HUES64 (cell line): ENCODE measurements at regions not wholly inside any gene's neighbourhood (a gene's known extent, or its start where the extent isn't known, plus 50 kb on each side); places are given as distances from the start of the nearest gene placed in this dataset.

Experiments
- H3K27ac ChIP-seq: 2 replicates; pipeline ENCODE4 v1.7.0; 2013; ENCODE audit warnings: low read depth, low read length, inconsistent platforms
- H3K27me3 ChIP-seq: 2 replicates; pipeline ENCODE4 v1.6.1; 2013; ENCODE audit warnings: mild to moderate bottlenecking, low read length; ENCODE audit not compliant: insufficient read depth
- H3K36me3 ChIP-seq: 2 replicates; pipeline ENCODE4 v1.6.1; 2013; ENCODE audit warnings: mild to moderate bottlenecking, low read length; ENCODE audit not compliant: insufficient read depth
- H3K4me1 ChIP-seq: 2 replicates; pipeline ENCODE4 v1.6.1; 2013; ENCODE audit warnings: mild to moderate bottlenecking, low read length, moderate library complexity; ENCODE audit not compliant: insufficient read depth
- H3K4me3 ChIP-seq: 2 replicates; pipeline ENCODE4 v1.5.1; 2013; ENCODE audit warnings: mild to moderate bottlenecking, low read length, moderate library complexity
- H3K9ac ChIP-seq: 2 replicates; pipeline ENCODE4 v1.6.1; 2013; ENCODE audit warnings: mild to moderate bottlenecking, low read depth, low read length
- H3K9me3 ChIP-seq: 2 replicates; pipeline ENCODE4 v1.6.1; 2013; ENCODE audit warnings: low read depth, low read length; ENCODE audit not compliant: insufficient read depth
- WGBS: fragments of 150-250, 120-280 bp; methylation state at CpG from one replicate; pipeline ENCODE4 v1.1.7; 2013; ENCODE audit warnings: missing lambda C conversion rate; 5-methylcytosine and 5-hydroxymethylcytosine counted together

- Histone ChIP-seq H3K36me3 (no peaks in the 10 kb centered on the region), H3K9ac (no peak overlapping the region), H3K27ac (no peak overlapping the region), H3K9me3 (no peaks in the 10 kb centered on the region), H3K4me1 (no peaks in the 10 kb centered on the region), H3K4me3 (no peak overlapping the region), H3K27me3 (no peaks in the 10 kb centered on the region)
- WGBS: 91% methylated on average over 6 of the region's 6 CpGs
Measured at GRCh38 chr4:152021788-152022438, 261.1 kb upstream of the GATB start.

GRCh38 chr4:152020073-152020472 lies 259.3 kb upstream of the GATB start:
- H3K4me1 ChIP-seq: no peaks in the 10 kb centered on the region
- no peaks in the 10 kb centered on the region for H3K36me3 ChIP-seq
- H3K9me3 ChIP-seq: no peaks in the 10 kb centered on the region
- H3K9ac ChIP-seq: no peak overlapping the region
- no peak overlapping the region for H3K4me3 ChIP-seq
- H3K27ac ChIP-seq: no peak overlapping the region
- WGBS: 96% methylated on average over 5 of the region's 5 CpGs
- H3K27me3 ChIP-seq: no peaks in the 10 kb centered on the region

GRCh38 chr4:152016303-152016620 lies 255.5 kb upstream of the GATB start:
- Histone ChIP-seq H3K4me3 (no peak overlapping the region), H3K27ac (no peak overlapping the region), H3K4me1 (no peaks in the 10 kb centered on the region), H3K9ac (no peak overlapping the region), H3K9me3 (0 out of 2 replicates have a peak, but pooled peaks cover 7% of the 10 kb centered on the region), H3K36me3 (no peaks in the 10 kb centered on the region), H3K27me3 (no peaks in the 10 kb centered on the region)
- WGBS: 91% methylated on average over 5 of the region's 5 CpGs

- no peak overlapping the region for H3K27ac ChIP-seq
- no peaks in the 10 kb centered on the region for H3K36me3 ChIP-seq
- no peak overlapping the region for H3K9ac ChIP-seq
- no peak overlapping the region for H3K4me3 ChIP-seq
- WGBS: 90% methylated on average over 11 of the region's 11 CpGs
- 0 out of 2 replicates have a peak, but pooled peaks cover 3% of the 10 kb centered on the region for H3K4me1 ChIP-seq
- no peaks in the 10 kb centered on the region for H3K27me3 ChIP-seq
- H3K9me3 ChIP-seq: 0 out of 2 replicates have a peak, but pooled peaks cover 7% of the 10 kb centered on the region
Measured at GRCh38 chr4:152015597-152016302, 254.9 kb upstream of the GATB start.

- no peak overlapping the region for H3K9ac ChIP-seq
- no peak overlapping the region for H3K4me3 ChIP-seq
- H3K27me3 ChIP-seq: no peaks in the 10 kb centered on the region
- 82% methylated on average over 3 of the region's 3 CpGs for WGBS
- no peak overlapping the region for H3K27ac ChIP-seq
- peaks cover 17% of the 10 kb centered on the region for H3K4me1 ChIP-seq
- 0 out of 2 replicates have a peak, but pooled peaks cover 7% of the 10 kb centered on the region for H3K9me3 ChIP-seq
- H3K36me3 ChIP-seq: no peaks in the 10 kb centered on the region
Measured at GRCh38 chr4:152014280-152014679, 253.5 kb upstream of the GATB start.

- Histone ChIP-seq H3K4me3 (no peak overlapping the region), H3K9me3 (0 out of 2 replicates have a peak, but pooled peaks cover 7% of the 10 kb centered on the region), H3K27me3 (no peaks in the 10 kb centered on the region), H3K27ac (no peak overlapping the region), H3K4me1 (peaks cover 34% of the 10 kb centered on the region), H3K36me3 (no peaks in the 10 kb centered on the region), H3K9ac (no peak overlapping the region)
- 95% methylated on average over 7 of the region's 7 CpGs for WGBS
Measured at GRCh38 chr4:152011469-152011868, 250.7 kb upstream of the GATB start.

GRCh38 chr4:152010710-152011079 lies 249.9 kb upstream of the GATB start:
- H3K27ac ChIP-seq: no peak overlapping the region
- peaks cover 34% of the 10 kb centered on the region for H3K4me1 ChIP-seq
- 0 out of 2 replicates have a peak, but pooled peaks cover 7% of the 10 kb centered on the region for H3K9me3 ChIP-seq
- WGBS: 87% methylated on average over 1 of the region's 2 CpGs
- H3K36me3 ChIP-seq: no peaks in the 10 kb centered on the region
- H3K4me3 ChIP-seq: no peak overlapping the region
- no peak overlapping the region for H3K9ac ChIP-seq
- H3K27me3 ChIP-seq: no peaks in the 10 kb centered on the region

GRCh38 chr4:152009983-152010709 lies 249.3 kb upstream of the GATB start:
- WGBS: 63% methylated on average over 7 of the region's 8 CpGs
- no peaks in the 10 kb centered on the region for H3K36me3 ChIP-seq
- 0 out of 2 replicates have a peak, but pooled peaks cover 7% of the 10 kb centered on the region for H3K9me3 ChIP-seq
- no peaks in the 10 kb centered on the region for H3K27me3 ChIP-seq
- no peak overlapping the region for H3K4me3 ChIP-seq
- no peak overlapping the region for H3K9ac ChIP-seq
- peaks cover 34% of the 10 kb centered on the region for H3K4me1 ChIP-seq
- no peak overlapping the region for H3K27ac ChIP-seq

- Histone ChIP-seq H3K4me3 (no peak overlapping the region), H3K9me3 (0 out of 2 replicates have a peak, but pooled peaks cover 7% of the 10 kb centered on the region), H3K27me3 (no peaks in the 10 kb centered on the region), H3K36me3 (no peaks in the 10 kb centered on the region), H3K9ac (no peak overlapping the region), H3K27ac (no peak overlapping the region), H3K4me1 (peaks cover 34% of the 10 kb centered on the region)
- WGBS: 75% methylated on average over 6 of the region's 6 CpGs
Measured at GRCh38 chr4:152009031-152009670, 248.3 kb upstream of the GATB start.

GRCh38 chr4:152007111-152007510 lies 246.3 kb upstream of the GATB start:
- 75% methylated on average over 2 of the region's 3 CpGs for WGBS
- no peak overlapping the region for H3K9ac ChIP-seq
- no peaks in the 10 kb centered on the region for H3K27me3 ChIP-seq
- peaks cover 34% of the 10 kb centered on the region for H3K4me1 ChIP-seq
- no peak overlapping the region for H3K27ac ChIP-seq
- no peak overlapping the region for H3K4me3 ChIP-seq
- H3K36me3 ChIP-seq: no peaks in the 10 kb centered on the region
- H3K9me3 ChIP-seq: no peaks in the 10 kb centered on the region

GRCh38 chr4:152004801-152005200 lies 244.0 kb upstream of the GATB start:
- no peak overlapping the region for H3K4me3 ChIP-seq
- H3K9ac ChIP-seq: no peak overlapping the region
- no peak overlapping the region for H3K27ac ChIP-seq
- H3K36me3 ChIP-seq: no peaks in the 10 kb centered on the region
- 77% methylated on average over 7 of the region's 7 CpGs for WGBS
- H3K4me1 ChIP-seq: peaks cover 22% of the 10 kb centered on the region
- no peaks in the 10 kb centered on the region for H3K9me3 ChIP-seq
- H3K27me3 ChIP-seq: no peaks in the 10 kb centered on the region
